HG03378 (cell line): ENCODE measurements at regions not wholly inside any gene's neighbourhood (a gene's known extent, or its start where the extent isn't known, plus 50 kb on each side); places are given as distances from the start of the nearest gene placed in this dataset.

Source experiments
- ATAC-seq: cut with Tn5 transposase; IDR thresholded peaks from one replicate; pipeline ENCODE4 v1.9.1; 2021; ENCODE audit warnings: mild to moderate bottlenecking, moderate library complexity; ENCODE audit not compliant: unreplicated experiment

DNA sequence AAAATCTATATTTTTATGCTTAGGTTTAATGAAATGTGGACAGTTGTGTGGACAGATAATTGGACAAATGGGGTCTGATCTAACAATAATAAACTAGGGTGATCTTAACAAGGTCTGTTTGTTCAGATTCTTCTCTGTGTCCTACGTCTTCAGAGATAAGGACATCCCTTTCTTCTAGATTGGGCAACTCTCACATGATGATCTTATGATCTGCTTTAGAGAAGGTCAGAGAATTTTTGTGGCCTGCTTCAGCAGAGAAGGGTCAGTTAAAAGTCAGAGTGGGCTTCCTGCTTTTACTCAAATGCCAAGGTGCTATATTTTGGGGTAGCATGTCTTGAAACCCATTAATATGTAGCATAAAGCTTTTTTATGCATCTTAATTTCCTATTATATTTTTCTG lies 63.8 kb upstream of the RGMB start:
- no peak for ATAC-seq

DNA sequence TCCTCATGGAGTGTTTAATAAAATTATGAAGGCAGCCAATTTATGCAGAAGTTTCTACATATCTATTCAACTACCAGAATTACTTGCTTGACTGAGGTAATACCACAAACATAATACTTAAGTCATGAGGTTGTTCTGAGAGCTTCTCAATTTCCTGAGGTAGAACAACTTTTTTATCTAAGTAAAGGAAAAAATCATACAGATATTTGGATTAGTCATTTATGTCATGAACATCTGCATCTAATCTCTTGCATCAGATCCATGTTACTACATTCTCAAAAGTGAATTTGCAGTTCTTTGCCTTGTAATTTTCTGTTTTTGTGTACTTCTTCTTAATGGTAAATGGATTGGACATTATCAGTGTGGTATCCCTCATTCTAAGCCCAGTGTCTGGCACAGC lies 60.4 kb upstream of the RGMB start:
- ATAC-seq, result no peak

DNA sequence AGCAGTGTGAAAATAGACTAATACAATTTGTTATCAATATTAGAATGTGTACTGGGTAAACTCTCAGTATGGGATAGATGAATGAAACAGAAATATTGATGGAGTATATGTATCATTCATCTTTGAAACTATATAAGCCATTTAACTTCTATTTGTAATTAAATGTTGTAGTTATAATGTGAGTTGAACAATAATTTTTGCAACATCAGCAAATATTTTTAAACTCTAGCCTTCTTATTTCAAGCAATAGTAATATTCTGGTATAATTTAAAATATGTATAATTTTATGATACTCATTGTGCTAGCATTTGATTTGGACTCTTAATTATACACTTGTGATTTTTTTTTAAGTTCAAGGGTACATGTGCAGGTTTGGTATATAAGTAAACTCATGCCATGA lies 59.6 kb upstream of the RGMB start:
- no peak for ATAC-seq

DNA sequence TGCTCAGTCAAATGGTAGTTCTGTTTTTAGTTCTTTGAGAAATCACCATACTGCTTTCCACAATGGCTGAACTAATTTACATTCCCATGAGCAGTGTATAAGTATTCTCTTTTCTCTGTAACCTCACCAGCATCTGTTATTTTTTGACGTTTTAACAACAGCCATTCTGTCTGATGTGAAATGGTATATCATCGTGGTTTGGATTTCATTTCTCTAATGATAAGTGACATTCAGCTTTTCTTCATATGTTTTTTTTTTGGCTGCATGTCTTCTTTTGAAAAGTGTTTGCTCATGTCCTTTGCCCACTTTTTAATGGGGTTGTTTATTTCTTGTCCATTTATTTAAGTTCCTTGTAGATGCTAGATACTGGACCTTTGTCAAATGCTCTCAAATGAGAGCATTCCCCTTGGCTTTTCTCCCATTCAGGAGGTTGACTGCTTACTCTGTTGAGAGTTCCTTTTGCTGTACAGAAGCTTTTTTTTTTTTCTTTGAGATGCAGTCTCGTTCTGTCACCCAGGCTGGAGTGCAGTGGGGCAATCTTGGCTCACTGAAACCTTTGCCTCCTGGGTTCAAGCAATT lies 58.7 kb upstream of the RGMB start:
- ATAC-seq, result no peak

DNA sequence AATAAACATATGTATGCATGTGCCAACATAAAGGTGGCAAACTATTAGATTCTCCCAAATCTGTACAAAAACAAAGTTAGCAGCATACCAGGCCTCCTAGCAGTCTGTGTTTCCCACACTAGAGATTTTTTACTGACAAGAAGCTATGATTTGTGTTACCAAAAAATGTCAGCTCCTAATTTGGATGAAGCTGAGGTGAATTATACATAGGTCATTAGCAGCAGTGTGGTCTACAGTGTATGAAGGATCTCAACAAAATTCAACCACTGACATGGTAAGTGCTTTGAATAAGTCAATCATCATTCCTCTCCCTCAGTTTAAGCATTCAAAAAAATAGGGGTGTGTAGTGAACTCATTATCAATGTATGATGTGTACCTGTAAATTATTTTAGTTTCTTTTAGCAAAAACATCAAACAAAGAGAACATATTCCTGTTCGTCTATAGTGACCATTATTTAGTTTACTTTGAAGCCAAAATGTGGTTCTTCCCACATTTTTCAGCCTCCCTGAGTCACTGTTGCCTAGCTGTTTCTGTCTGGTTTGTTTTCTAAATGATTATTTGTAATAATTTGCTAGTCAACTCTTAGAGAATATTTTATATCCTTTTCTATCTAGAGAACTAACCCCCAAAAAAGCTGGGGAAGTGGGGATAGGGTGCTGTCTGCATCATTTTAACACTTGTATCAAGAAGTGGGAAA lies 52.1 kb upstream of the RGMB start:
- ATAC-seq, result no peak

DNA sequence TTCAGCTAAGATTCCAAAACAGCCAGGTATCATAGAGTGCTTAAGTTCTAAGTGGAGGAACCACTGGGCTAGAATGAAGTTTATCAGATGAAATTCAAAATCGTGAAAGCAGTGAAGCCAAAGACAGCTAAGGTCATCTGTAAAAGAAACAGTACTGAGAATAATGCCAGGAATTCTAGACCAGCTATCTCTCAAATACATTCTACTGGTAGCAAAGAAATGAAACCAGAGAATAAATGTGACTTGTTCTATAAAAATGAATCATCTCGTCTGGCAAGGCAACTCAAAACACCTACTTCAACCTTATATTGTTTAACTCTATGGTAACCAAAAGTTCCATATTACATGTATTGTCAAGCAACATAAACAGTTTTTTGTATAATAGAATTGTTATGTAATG lies 51.3 kb upstream of the RGMB start:
- no peak for ATAC-seq

DNA sequence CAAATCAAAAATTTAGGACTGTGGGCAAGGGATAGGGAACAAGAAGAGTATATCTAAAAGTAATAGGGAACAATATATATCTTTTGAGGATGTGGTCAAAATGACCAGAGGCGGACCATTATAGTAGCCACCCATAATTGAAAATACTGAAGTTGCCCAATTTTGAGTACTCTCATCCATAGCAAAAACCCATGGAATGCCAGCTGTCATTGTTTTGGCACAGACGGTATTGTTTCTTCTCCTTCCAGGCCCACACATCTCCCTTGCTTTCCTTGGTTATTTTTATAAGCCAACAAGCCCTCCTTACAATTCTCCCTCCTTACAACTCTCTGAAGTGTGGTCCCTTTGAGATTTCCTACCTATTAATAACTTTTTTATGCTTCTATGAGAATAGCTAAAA lies 50.4 kb upstream of the RGMB start:
- no peak for ATAC-seq
